Pancreas (tissue), 10 donors: ENCODE measurements at regions not wholly inside any gene's neighbourhood (a gene's known extent, or its start where the extent isn't known, plus 50 kb on each side); places are given as distances from the start of the nearest gene placed in this dataset.
A peak's percentile ranks its signal among the peaks of the same experiment; 100 is the strongest.

Experiments used
- ATAC-seq, 4 donors: fragments of 200-7000 bp; cut with Tn5 transposase; one replicate each; pipeline versions ENCODE4 v1.8.0 to v1.9.1; 2020; ENCODE audit warnings: mild to moderate bottlenecking in 4 of 4, moderate library complexity in 4 of 4
- DNase-seq, 6 donors: peaks; one replicate each; pipeline ENCODE4 v3.0.0-alpha.2; 2020
- FAIRE-seq: peaks from 2 replicates; lab custom pipeline; 2012; peaks lifted over from hg19 to GRCh38; lab: Jason Lieb, UNC
- H3K27ac ChIP-seq, 4 donors: fragments of 200-600 bp; sonication (generic); 1 replicate in 3 of 4; 2 replicates in 1 of 4; pipeline versions ENCODE4 v1.5.0 to v1.8.0; 2020
- H3K27me3 ChIP-seq, 4 donors: fragments of 200-600 bp; one replicate each; pipeline ENCODE4 v1.8.0; 2021
- H3K36me3 ChIP-seq, 3 donors: fragments of 200-600 bp; sonication (generic) in 1 of 3; one replicate each; pipeline versions ENCODE4 v1.5.0 to v1.8.0; 2020 to 2021
- H3K4me1 ChIP-seq, 3 donors: fragments of 200-600 bp; one replicate each; pipeline ENCODE4 v1.8.0; 2021
- H3K4me3 ChIP-seq, 4 donors: fragments of 200-600 bp; sonication (generic) in 2 of 4; one replicate each; pipeline versions ENCODE4 v1.5.0 to v1.8.0; 2020 to 2021
- H3K9me3 ChIP-seq, 4 donors: fragments of 200-600 bp; one replicate each; pipeline ENCODE4 v1.8.0; 2021
- CTCF ChIP-seq, 4 donors: fragments of 200-600 bp; sonication (generic) in 3 of 4; IDR thresholded peaks; one replicate each; pipeline versions ENCODE4 v1.5.0 to v1.8.0; 2021; ENCODE audit warnings: antibody characterized with exemption in 4 of 4
- WGBS, 2 donors: extraction: QIAGEN DNeasy Blood & Tissue Kit; methylation state at CpG; one replicate each; pipeline ENCODE4 v1.1.7; 2013; 5-methylcytosine and 5-hydroxymethylcytosine counted together
- intact Hi-C, 3 donors: fragments of 100-400 bp; cut with DNase I; formaldehyde crosslinking; loops; one replicate each; pipeline versions ENCODE4 v1.11.1 to v1.14.2; 2022
- donor health status: healthy with polysubstance abuse.
- donor health status: DM: no; HTN: no; CAD: no; lungs with moderate emphysema.
- donor health status: DM: no; HTN: no; CAD: no.
- donor health status: control.
- donor health status: control.
- donor health status: Bipolar disorder and iron deficiency.
- donor health status: DM: yes; HTN: yes; CAD: no.
- donor health status: DM: no; HTN: no; CAD: no.
- donor health status: DM: no; HTN: no; CAD: no.
- donor health status: DM: yes; HTN: yes; CAD: no.

GRCh38 chr2:601806-602455, 75.3 kb downstream of the TMEM18 start:
- intact Hi-C loops = no loop called here
- FAIRE-seq (no peak), ATAC-seq (no peak), DNase-seq (no peak)
- Histone ChIP-seq H3K27ac (no peak overlapping the region), H3K27me3 (no peaks in the 10 kb centered on the region), H3K4me3 (no peak overlapping the region), H3K36me3 (no peaks in the 10 kb centered on the region), H3K4me1 (no peaks in the 10 kb centered on the region), H3K9me3 (no peaks in the 10 kb centered on the region)
- WGBS, 2 donors = 79 to 83% methylated on average over 29 of the region's 29 CpGs
- no peak for TF ChIP-seq CTCF (IDR thresholded peaks at IDR 0.05)

GRCh38 chr2:601387-601698, 75.9 kb downstream of the TMEM18 start:
- ATAC-seq (no peak), FAIRE-seq (no peak), DNase-seq (peak in 1 of 6 donors; percentile 21)
- no peak for TF ChIP-seq CTCF (IDR thresholded peaks at IDR 0.05)
- 76 to 86% methylated on average over 10 of the region's 10 CpGs for WGBS, 2 donors
- H3K4me1 ChIP-seq = no peaks in the 10 kb centered on the region
- no peak overlapping the region for H3K27ac ChIP-seq
- intact Hi-C loops = no loop called here
- no peaks in the 10 kb centered on the region for H3K36me3 ChIP-seq
- no peak overlapping the region for H3K4me3 ChIP-seq
- no peaks in the 10 kb centered on the region for H3K27me3 ChIP-seq
- no peaks in the 10 kb centered on the region for H3K9me3 ChIP-seq

- ATAC-seq (no peak), FAIRE-seq (no peak), DNase-seq (peak in 1 of 6 donors; percentile 39)
- no peaks in the 10 kb centered on the region for H3K9me3 ChIP-seq
- intact Hi-C loops = no loop called here
- no peak for TF ChIP-seq CTCF (IDR thresholded peaks at IDR 0.05)
- no peak overlapping the region for H3K4me3 ChIP-seq
- 75 to 85% methylated on average over 23 of the region's 23 CpGs for WGBS, 2 donors
- no peaks in the 10 kb centered on the region for H3K27me3 ChIP-seq
- H3K27ac ChIP-seq = no peak overlapping the region
- no peaks in the 10 kb centered on the region for H3K4me1 ChIP-seq
- H3K36me3 ChIP-seq = no peaks in the 10 kb centered on the region
Measured at GRCh38 chr2:600542-601386, 76.4 kb downstream of the TMEM18 start.

- Histone ChIP-seq H3K27ac (no peak overlapping the region), H3K9me3 (no peaks in the 10 kb centered on the region), H3K27me3 (no peaks in the 10 kb centered on the region), H3K4me1 (no peaks in the 10 kb centered on the region), H3K4me3 (no peak overlapping the region), H3K36me3 (no peaks in the 10 kb centered on the region)
- TF ChIP-seq CTCF (IDR thresholded peaks at IDR 0.05) = no peak
- ATAC-seq (no peak), DNase-seq (peak in 1 of 6 donors; percentile 25), FAIRE-seq (no peak)
- WGBS, 2 donors = 58 to 71% methylated on average over 8 of the region's 8 CpGs
- intact Hi-C loops = no loop called here
Measured at GRCh38 chr2:599601-600000, 77.6 kb downstream of the TMEM18 start.
